Gastrocnemius medialis (tissue), 4 donors: ENCODE measurements at regions not wholly inside any gene's neighbourhood (a gene's known extent, or its start where the extent isn't known, plus 50 kb on each side); places are given as distances from the start of the nearest gene placed in this dataset.

Experiments used
- CTCF ChIP-seq, 5 experiments: fragments of 450-650 bp in 3 of 5; fragments of 200-600 bp in 2 of 5; sonication (generic) in 2 of 5; IDR thresholded peaks in 4 of 5; conservative IDR thresholded peaks in 1 of 5; 1 replicate in 4 of 5; 2 replicates in 1 of 5; pipeline ENCODE4 v1.5.1; 2016 to 2019; ENCODE audit warnings: antibody characterized with exemption in 5 of 5, mild to moderate bottlenecking in 3 of 5, moderate library complexity in 3 of 5
- POLR2A ChIP-seq, 2 donors: fragments of 450-650 bp; IDR thresholded peaks; one replicate each; pipeline ENCODE4 v1.6.1; 2017; ENCODE audit warnings: antibody characterized with exemption in 2 of 2, mild to moderate bottlenecking in 2 of 2, moderate library complexity in 2 of 2

DNA sequence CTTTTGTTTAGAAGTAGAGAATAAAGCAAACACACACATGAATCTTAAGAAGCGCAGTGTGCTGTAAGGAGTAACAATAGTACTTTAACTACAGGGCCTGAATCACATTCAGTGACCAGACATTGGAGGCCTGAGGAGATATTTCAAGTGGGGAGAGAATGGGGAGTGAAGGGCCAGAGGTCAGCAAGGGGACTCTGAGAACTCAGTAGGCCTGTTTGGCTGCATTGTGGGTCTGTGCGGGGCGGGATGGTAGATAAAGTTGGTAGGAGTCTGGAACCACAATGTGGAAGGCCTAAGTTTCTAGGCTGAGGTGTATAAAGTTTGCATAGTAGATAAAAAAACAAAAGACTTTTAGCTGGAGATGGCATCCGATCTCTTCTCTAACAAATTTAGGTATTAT lies 52.7 kb upstream of the WLS start:
- TF ChIP-seq CTCF (IDR thresholded peaks at IDR 0.05 in 4 of 5, conservative IDR thresholded peaks at IDR 0.05 in 1 of 5) (no peak), POLR2A (IDR thresholded peaks at IDR 0.05) (no peak)
